ENCODE measurements at regions not wholly inside any gene's neighbourhood (a gene's known extent, or its start where the extent isn't known, plus 50 kb on each side); places are given as distances from the start of the nearest gene placed in this dataset.

DNA sequence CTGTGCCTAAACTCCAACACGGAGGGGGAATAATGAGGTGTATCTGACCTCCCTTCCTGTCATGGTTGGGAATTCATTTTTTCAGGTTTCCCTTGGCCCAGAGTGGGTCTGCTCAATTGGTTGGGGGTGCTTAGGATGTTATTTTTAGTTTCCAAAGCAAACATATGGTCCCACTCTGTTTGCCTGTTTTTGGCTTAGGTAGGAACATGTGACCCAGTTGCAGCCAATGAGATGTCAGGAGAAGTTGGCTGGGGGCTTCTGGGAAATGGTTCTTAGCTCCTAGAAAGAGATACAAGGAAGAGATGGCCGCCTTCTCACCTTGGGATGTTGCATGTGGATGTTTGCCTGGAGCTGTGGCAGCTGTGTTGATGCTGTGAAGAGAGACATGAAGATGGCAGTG, 147.9 kb upstream of the RFLNA start:
- no peaks in the 10 kb centered on the region for H3K4me1 ChIP-seq (ENCODE audit: insufficient read depth, low read length)
- Mint-ChIP-seq H3K36me3 (ENCODE audit: low read depth, unreplicated experiment) (peaks cover 3% of the 10 kb centered on the region), H3K4me3 (ENCODE audit: unreplicated experiment) (no peak overlapping the region), H3K27ac (ENCODE audit: unreplicated experiment) (no peak overlapping the region), H3K9me3 (ENCODE audit: unreplicated experiment) (peaks cover 21% of the 10 kb centered on the region), H3K4me1 (ENCODE audit: low read depth, unreplicated experiment) (no peaks in the 10 kb centered on the region), H3K27me3 (ENCODE audit: low read depth, unreplicated experiment) (peaks cover 20% of the 10 kb centered on the region)
- H3K27ac ChIP-seq (ENCODE audit: low read depth, low read length) = no peak overlapping the region
- no peak for FAIRE-seq
- no peak overlapping the region for H2AFZ ChIP-seq (ENCODE audit: low read depth, low read length)
- no peaks in the 10 kb centered on the region for H4K20me1 ChIP-seq (ENCODE audit: insufficient read depth, low read length)
- H3K4me2 ChIP-seq (ENCODE audit: low read length) = no peak overlapping the region
- no peaks in the 10 kb centered on the region for H3K36me3 ChIP-seq (ENCODE audit: insufficient read depth, low read length)
- H3K9me3 ChIP-seq (ENCODE audit: insufficient read depth, low read depth, low read length) = peaks cover 11% of the 10 kb centered on the region
- DNase-seq (ENCODE audit: low read depth) = no peak
- H3K79me2 ChIP-seq (ENCODE audit: insufficient read depth, low read length) = no peaks in the 10 kb centered on the region
- H3K4me3 ChIP-seq (ENCODE audit: insufficient read depth, low read depth, low read length) = no peak overlapping the region
- H3K27me3 ChIP-seq (ENCODE audit: insufficient read depth, low read length) = peaks cover 4% of the 10 kb centered on the region
- no peak overlapping the region for H3K9ac ChIP-seq (ENCODE audit: low read length)
- no peak for TF ChIP-seq EZH2 (IDR thresholded peaks at IDR 0.05; ENCODE audit: insufficient read depth, low read length)
- TF ChIP-seq CTCF (IDR thresholded peaks at IDR 0.05; ENCODE audit: insufficient read depth, low read depth, low read length) = no peak

DNA sequence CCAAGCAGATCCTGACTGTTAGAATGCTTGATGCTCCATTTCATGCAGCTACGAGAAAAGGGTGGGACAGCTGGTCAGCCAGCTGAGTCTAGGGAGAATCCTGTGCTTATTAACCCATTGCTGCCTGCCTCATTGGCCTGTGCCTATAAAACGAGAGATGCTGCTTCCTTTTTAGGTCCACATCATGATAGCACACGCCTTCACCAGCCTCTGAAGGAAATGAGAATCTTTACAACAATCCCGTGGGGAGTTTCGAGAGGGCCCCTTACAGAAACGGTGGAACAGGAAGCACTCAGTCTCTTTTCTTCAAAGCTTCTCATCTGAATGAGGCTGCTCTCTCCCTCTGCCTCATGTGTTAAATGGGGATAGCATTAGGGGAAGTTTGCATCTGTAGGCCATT, 147.3 kb upstream of the RFLNA start:
- no peak overlapping the region for H2AFZ ChIP-seq (ENCODE audit: low read depth, low read length)
- no peaks in the 10 kb centered on the region for H4K20me1 ChIP-seq (ENCODE audit: insufficient read depth, low read length)
- H3K36me3 Mint-ChIP-seq (ENCODE audit: low read depth, unreplicated experiment) = peaks cover 3% of the 10 kb centered on the region
- no peaks in the 10 kb centered on the region for H3K79me2 ChIP-seq (ENCODE audit: insufficient read depth, low read length)
- no peak overlapping the region for H3K4me3 Mint-ChIP-seq (ENCODE audit: unreplicated experiment)
- no peaks in the 10 kb centered on the region for H3K4me1 ChIP-seq (ENCODE audit: insufficient read depth, low read length)
- peaks cover 23% of the 10 kb centered on the region for H3K27me3 Mint-ChIP-seq (ENCODE audit: low read depth, unreplicated experiment)
- H3K27ac Mint-ChIP-seq (ENCODE audit: unreplicated experiment) = no peak overlapping the region
- DNase-seq (ENCODE audit: low read depth) (no peak), FAIRE-seq (no peak)
- no peak overlapping the region for H3K27ac ChIP-seq (ENCODE audit: low read depth, low read length)
- peaks cover 6% of the 10 kb centered on the region for H3K9me3 ChIP-seq (ENCODE audit: insufficient read depth, low read depth, low read length)
- no peak overlapping the region for H3K4me2 ChIP-seq (ENCODE audit: low read length)
- H3K27me3 ChIP-seq (ENCODE audit: insufficient read depth, low read length) = peaks cover 4% of the 10 kb centered on the region
- no peak overlapping the region for H3K9ac ChIP-seq (ENCODE audit: low read length)
- no peak for TF ChIP-seq CTCF (IDR thresholded peaks at IDR 0.05; ENCODE audit: insufficient read depth, low read depth, low read length)
- no peak for TF ChIP-seq EZH2 (IDR thresholded peaks at IDR 0.05; ENCODE audit: insufficient read depth, low read length)
- no peaks in the 10 kb centered on the region for H3K36me3 ChIP-seq (ENCODE audit: insufficient read depth, low read length)
- peaks cover 17% of the 10 kb centered on the region for H3K9me3 Mint-ChIP-seq (ENCODE audit: unreplicated experiment)
- no peak overlapping the region for H3K4me3 ChIP-seq (ENCODE audit: insufficient read depth, low read depth, low read length)
- no peaks in the 10 kb centered on the region for H3K4me1 Mint-ChIP-seq (ENCODE audit: low read depth, unreplicated experiment)

- Histone ChIP-seq H3K4me1 (ENCODE audit: insufficient read depth, low read length) (no peaks in the 10 kb centered on the region), H2AFZ (ENCODE audit: low read depth, low read length) (no peak overlapping the region), H3K4me3 (ENCODE audit: insufficient read depth, low read depth, low read length) (no peak overlapping the region), H4K20me1 (ENCODE audit: insufficient read depth, low read length) (no peaks in the 10 kb centered on the region), H3K9ac (ENCODE audit: low read length) (no peak overlapping the region), H3K27ac (ENCODE audit: low read depth, low read length) (no peak overlapping the region), H3K36me3 (ENCODE audit: insufficient read depth, low read length) (no peaks in the 10 kb centered on the region), H3K27me3 (ENCODE audit: insufficient read depth, low read length) (peaks cover 6% of the 10 kb centered on the region), H3K9me3 (ENCODE audit: insufficient read depth, low read depth, low read length) (peaks cover 6% of the 10 kb centered on the region), H3K79me2 (ENCODE audit: insufficient read depth, low read length) (no peaks in the 10 kb centered on the region), H3K4me2 (ENCODE audit: low read length) (no peak overlapping the region)
- Mint-ChIP-seq H3K27ac (ENCODE audit: unreplicated experiment) (no peak overlapping the region), H3K4me1 (ENCODE audit: low read depth, unreplicated experiment) (no peaks in the 10 kb centered on the region), H3K9me3 (ENCODE audit: unreplicated experiment) (peaks cover 11% of the 10 kb centered on the region), H3K4me3 (ENCODE audit: unreplicated experiment) (no peak overlapping the region), H3K27me3 (ENCODE audit: low read depth, unreplicated experiment) (peaks cover 31% of the 10 kb centered on the region), H3K36me3 (ENCODE audit: low read depth, unreplicated experiment) (peaks cover 3% of the 10 kb centered on the region)
- DNase-seq (ENCODE audit: low read depth) = peak; percentile 14
- FAIRE-seq = no peak
- TF ChIP-seq CTCF (IDR thresholded peaks at IDR 0.05; ENCODE audit: insufficient read depth, low read depth, low read length) (no peak), EZH2 (IDR thresholded peaks at IDR 0.05; ENCODE audit: insufficient read depth, low read length) (no peak)
Measured at GRCh38 chr12:124148481-124149273, 146.2 kb upstream of the RFLNA start.
